GM23338 (cell line): ENCODE measurements at regions not wholly inside any gene's neighbourhood (a gene's known extent, or its start where the extent isn't known, plus 50 kb on each side); places are given as distances from the start of the nearest gene placed in this dataset.

Experiments used
- CREB1 ChIP-seq: fragments of 250-450 bp; sonication (Bioruptor Pico); IDR thresholded peaks from 2 replicates; pipeline ENCODE4 v1.5.0; 2020; ENCODE audit warnings: low read depth, mild to moderate bottlenecking, moderate library complexity
- EZH2 ChIP-seq: fragments of 200-600 bp; sonication (generic); IDR thresholded peaks from one replicate; pipeline ENCODE4 v1.8.0; 2017; ENCODE audit warnings: antibody characterized with exemption, mild to moderate bottlenecking, low read depth; ENCODE audit not compliant: unreplicated experiment
- EZH2phosphoT487 ChIP-seq: fragments of 200-600 bp; sonication (generic); IDR thresholded peaks from one replicate; pipeline ENCODE4 v1.8.1; 2018; ENCODE audit warnings: antibody characterized with exemption; ENCODE audit not compliant: unreplicated experiment
- NANOG ChIP-seq: IDR thresholded peaks from 2 replicates; pipeline ENCODE4 v1.6.1; 2016; ENCODE audit warnings: antibody characterized with exemption, borderline replicate concordance
- POLR2AphosphoS5 ChIP-seq: IDR thresholded peaks from 2 replicates; pipeline ENCODE4 v1.6.1; 2016; ENCODE audit warnings: antibody characterized with exemption, low read depth
- REST ChIP-seq: IDR thresholded peaks from one replicate; pipeline ENCODE4 v1.6.1; 2018; ENCODE audit warnings: antibody characterized with exemption; ENCODE audit not compliant: unreplicated experiment
- ZNF114 ChIP-seq: fragments of 250-450 bp; sonication (Bioruptor Pico); IDR thresholded peaks from 2 replicates; pipeline ENCODE4 v1.5.0; 2020; ENCODE audit warnings: mild to moderate bottlenecking, moderate library complexity
- TF ChIP-seq, protein P1 (sequence below), 2 experiments: fragments of 200-600 bp in 1 of 2; sonication (generic) in 1 of 2; conservative IDR thresholded peaks; 2 replicates each; pipeline versions ENCODE4 v1.5.1 to v1.6.1; 2016 to 2017; ENCODE audit warnings: antibody characterized with exemption in 2 of 2, low read depth in 2 of 2, mild to moderate bottlenecking in 2 of 2, moderate library complexity in 1 of 2
- TF ChIP-seq, protein P2 (sequence below): IDR thresholded peaks from 2 replicates; pipeline ENCODE4 v1.6.1; 2016; ENCODE audit warnings: antibody characterized with exemption

GRCh38 chr11:82234256-82234655 is 499.4 kb downstream of the FAM181B start:
- TF ChIP-seq EZH2phosphoT487 (no peak), CREB1 (CRISPR knock-in tag) (no peak), NANOG (no peak), POLR2AphosphoS5 (no peak), EZH2 (no peak), ZNF114 (CRISPR knock-in tag) (no peak), REST (no peak)
- TF ChIP-seq, protein P1, sequence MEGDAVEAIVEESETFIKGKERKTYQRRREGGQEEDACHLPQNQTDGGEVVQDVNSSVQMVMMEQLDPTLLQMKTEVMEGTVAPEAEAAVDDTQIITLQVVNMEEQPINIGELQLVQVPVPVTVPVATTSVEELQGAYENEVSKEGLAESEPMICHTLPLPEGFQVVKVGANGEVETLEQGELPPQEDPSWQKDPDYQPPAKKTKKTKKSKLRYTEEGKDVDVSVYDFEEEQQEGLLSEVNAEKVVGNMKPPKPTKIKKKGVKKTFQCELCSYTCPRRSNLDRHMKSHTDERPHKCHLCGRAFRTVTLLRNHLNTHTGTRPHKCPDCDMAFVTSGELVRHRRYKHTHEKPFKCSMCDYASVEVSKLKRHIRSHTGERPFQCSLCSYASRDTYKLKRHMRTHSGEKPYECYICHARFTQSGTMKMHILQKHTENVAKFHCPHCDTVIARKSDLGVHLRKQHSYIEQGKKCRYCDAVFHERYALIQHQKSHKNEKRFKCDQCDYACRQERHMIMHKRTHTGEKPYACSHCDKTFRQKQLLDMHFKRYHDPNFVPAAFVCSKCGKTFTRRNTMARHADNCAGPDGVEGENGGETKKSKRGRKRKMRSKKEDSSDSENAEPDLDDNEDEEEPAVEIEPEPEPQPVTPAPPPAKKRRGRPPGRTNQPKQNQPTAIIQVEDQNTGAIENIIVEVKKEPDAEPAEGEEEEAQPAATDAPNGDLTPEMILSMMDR (conservative IDR thresholded peaks at IDR 0.05; ENCODE audit: low read depth in 2 of 2): no peak
- TF ChIP-seq, protein P2, sequence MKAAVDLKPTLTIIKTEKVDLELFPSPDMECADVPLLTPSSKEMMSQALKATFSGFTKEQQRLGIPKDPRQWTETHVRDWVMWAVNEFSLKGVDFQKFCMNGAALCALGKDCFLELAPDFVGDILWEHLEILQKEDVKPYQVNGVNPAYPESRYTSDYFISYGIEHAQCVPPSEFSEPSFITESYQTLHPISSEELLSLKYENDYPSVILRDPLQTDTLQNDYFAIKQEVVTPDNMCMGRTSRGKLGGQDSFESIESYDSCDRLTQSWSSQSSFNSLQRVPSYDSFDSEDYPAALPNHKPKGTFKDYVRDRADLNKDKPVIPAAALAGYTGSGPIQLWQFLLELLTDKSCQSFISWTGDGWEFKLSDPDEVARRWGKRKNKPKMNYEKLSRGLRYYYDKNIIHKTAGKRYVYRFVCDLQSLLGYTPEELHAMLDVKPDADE: no peak
